ENCODE measurements at regions not wholly inside any gene's neighbourhood (a gene's known extent, or its start where the extent isn't known, plus 50 kb on each side); places are given as distances from the start of the nearest gene placed in this dataset.

DNA sequence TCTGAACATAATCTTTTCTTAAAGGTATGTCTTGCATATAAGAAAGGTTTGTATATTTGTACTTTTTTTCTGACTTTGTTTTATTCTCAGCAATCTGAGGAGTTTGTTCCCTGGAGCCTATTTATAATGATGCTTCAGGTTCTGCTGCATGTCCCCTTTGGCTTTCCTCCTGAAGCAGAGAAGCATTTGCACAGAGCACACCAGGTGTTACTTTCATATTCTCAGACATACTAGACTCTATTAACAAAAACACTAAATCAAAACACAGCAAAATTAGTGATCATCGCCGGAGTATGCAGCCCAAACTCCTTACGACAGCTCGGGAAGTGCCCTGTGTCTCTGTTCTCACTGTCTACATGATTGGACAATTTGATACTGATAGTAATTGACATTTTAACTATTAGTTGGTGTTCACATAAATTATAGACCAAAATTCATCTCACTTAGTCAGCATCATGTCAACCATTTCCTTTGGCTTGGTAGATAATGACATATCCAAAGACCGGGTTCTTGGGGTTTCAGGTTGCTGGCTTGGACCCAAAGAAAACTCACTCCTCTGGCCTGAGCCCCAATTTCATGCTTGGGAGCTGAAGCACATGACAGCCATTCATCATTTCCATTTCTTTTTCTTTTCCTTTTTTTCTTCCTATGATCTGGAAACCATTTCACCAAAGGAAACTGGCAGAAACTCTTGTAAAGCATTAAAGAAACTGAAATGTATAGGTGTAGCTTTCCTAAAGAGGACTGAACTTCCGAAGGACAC is 400.1 kb upstream of the NRP1 start:
- TF ChIP-seq CTCF (IDR thresholded peaks at IDR 0.05), result no peak
- no peak for TF ChIP-seq POLR2A (IDR thresholded peaks at IDR 0.05)
